Lower leg skin (tissue), 3 donors: ENCODE measurements at regions not wholly inside any gene's neighbourhood (a gene's known extent, or its start where the extent isn't known, plus 50 kb on each side); places are given as distances from the start of the nearest gene placed in this dataset.

Experiments
- POLR2A ChIP-seq, 2 donors: fragments of 450-650 bp; IDR thresholded peaks; one replicate each; pipeline ENCODE4 v1.6.1; 2016 to 2017; ENCODE audit warnings: antibody characterized with exemption in 2 of 2, mild to moderate bottlenecking in 1 of 2, moderate library complexity in 1 of 2
- TF ChIP-seq, protein P1 (sequence below), 3 donors: fragments of 450-650 bp; IDR thresholded peaks; one replicate each; pipeline ENCODE4 v1.5.1; 2016; ENCODE audit warnings: antibody characterized with exemption in 3 of 3, mild to moderate bottlenecking in 3 of 3, moderate library complexity in 2 of 3

DNA sequence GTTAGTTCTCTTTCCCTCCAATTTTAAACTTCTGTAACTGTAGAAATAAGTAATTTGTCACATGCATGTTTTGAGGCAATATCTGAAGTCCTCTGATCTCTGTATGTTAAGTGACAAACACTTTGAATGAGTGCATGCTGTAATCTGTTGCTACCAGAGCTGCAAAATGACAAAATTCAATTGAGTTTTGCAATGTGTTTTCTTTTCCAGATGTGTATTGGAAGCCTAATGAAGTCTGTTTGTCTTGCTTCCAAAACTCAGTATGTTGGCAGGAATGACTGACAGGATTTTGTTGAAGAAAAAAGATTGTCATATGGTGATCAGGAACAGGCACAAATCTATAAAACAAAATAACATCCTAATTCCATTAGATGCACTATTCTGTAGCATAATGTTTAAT, 561.6 kb upstream of the CDH8 start:
- TF ChIP-seq POLR2A (IDR thresholded peaks at IDR 0.05), result no peak
- TF ChIP-seq, protein P1, sequence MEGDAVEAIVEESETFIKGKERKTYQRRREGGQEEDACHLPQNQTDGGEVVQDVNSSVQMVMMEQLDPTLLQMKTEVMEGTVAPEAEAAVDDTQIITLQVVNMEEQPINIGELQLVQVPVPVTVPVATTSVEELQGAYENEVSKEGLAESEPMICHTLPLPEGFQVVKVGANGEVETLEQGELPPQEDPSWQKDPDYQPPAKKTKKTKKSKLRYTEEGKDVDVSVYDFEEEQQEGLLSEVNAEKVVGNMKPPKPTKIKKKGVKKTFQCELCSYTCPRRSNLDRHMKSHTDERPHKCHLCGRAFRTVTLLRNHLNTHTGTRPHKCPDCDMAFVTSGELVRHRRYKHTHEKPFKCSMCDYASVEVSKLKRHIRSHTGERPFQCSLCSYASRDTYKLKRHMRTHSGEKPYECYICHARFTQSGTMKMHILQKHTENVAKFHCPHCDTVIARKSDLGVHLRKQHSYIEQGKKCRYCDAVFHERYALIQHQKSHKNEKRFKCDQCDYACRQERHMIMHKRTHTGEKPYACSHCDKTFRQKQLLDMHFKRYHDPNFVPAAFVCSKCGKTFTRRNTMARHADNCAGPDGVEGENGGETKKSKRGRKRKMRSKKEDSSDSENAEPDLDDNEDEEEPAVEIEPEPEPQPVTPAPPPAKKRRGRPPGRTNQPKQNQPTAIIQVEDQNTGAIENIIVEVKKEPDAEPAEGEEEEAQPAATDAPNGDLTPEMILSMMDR (IDR thresholded peaks at IDR 0.05), result no peak
